ENCODE measurements at regions not wholly inside any gene's neighbourhood (a gene's known extent, or its start where the extent isn't known, plus 50 kb on each side); places are given as distances from the start of the nearest gene placed in this dataset.

DNA sequence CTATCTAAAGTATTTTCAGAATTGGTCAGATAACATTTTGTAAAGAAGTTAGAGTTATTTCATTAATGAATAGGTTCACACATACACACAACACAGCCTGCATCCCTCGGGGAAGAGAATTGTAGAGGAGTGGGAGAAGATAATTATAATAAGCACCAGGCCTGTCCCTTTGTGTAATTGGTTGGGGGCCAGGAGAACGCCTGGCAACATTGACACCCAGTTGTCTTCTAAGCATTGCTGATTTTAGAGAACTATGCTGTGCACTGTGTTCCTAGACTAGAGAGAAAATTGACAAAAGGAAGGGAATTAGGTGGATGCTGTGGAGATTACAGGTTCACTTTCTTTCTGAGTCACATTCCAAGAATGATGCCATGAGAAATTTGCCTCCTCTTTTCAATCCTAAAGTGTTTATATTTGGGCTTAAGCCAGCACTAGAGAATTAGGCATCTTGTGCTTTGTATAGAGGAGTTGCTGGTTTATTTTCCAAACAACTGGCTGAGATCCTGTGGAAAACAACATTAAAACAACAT is 247.6 kb downstream of the COX7C start:
- no peak overlapping the region for H3K9ac ChIP-seq (ENCODE audit: low read depth in 1 of 2, low read length in 2 of 2)
- H3K9me3 ChIP-seq (ENCODE audit: control insufficient read depth in 1 of 2, low read length in 2 of 2) = no peaks in the 10 kb centered on the region
- no peak overlapping the region for H3K27ac ChIP-seq (ENCODE audit: low read depth, low read length)
- no peaks in the 10 kb centered on the region for H3K4me1 ChIP-seq (ENCODE audit: control insufficient read depth in 1 of 2, insufficient read depth in 2 of 2, low read length in 2 of 2)
- no peaks in the 10 kb centered on the region for H3K36me3 ChIP-seq (ENCODE audit: control insufficient read depth in 1 of 2, insufficient read depth in 2 of 2, low read length in 2 of 2)
- no peaks in the 10 kb centered on the region for H3K27me3 ChIP-seq (ENCODE audit: control insufficient read depth in 1 of 2, insufficient read depth in 2 of 2, low read length in 2 of 2)
- H3K4me3 ChIP-seq (ENCODE audit: low read depth in 1 of 2, low read length in 2 of 2) = no peak overlapping the region

DNA sequence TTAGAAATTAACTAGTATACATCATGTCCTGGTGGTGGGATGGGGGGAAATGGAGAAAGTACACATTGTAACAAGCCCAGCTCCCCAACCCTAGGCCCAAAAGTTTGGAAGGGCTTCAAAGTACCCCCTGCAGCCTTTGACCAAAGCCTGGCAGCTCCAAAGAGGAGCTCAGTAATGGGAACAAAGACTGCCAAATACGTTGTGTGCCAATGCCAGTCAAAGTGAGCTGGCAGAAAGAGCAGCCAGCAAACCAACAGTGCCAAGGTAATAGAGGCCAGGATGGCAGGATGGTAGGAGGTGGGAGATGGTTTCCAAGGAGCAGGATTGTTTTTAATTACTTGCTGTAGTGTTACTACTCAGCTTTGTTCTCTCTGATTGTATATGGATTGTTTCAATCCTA is 248.3 kb downstream of the COX7C start:
- Histone ChIP-seq H3K9me3 (ENCODE audit: control insufficient read depth in 1 of 2, low read length in 2 of 2) (no peaks in the 10 kb centered on the region), H3K27me3 (ENCODE audit: control insufficient read depth in 1 of 2, insufficient read depth in 2 of 2, low read length in 2 of 2) (no peaks in the 10 kb centered on the region), H3K9ac (ENCODE audit: low read depth in 1 of 2, low read length in 2 of 2) (no peak overlapping the region), H3K4me1 (ENCODE audit: control insufficient read depth in 1 of 2, insufficient read depth in 2 of 2, low read length in 2 of 2) (no peaks in the 10 kb centered on the region), H3K27ac (ENCODE audit: low read depth, low read length) (no peak overlapping the region), H3K4me3 (ENCODE audit: low read depth in 1 of 2, low read length in 2 of 2) (no peak overlapping the region), H3K36me3 (ENCODE audit: control insufficient read depth in 1 of 2, insufficient read depth in 2 of 2, low read length in 2 of 2) (no peaks in the 10 kb centered on the region)

DNA sequence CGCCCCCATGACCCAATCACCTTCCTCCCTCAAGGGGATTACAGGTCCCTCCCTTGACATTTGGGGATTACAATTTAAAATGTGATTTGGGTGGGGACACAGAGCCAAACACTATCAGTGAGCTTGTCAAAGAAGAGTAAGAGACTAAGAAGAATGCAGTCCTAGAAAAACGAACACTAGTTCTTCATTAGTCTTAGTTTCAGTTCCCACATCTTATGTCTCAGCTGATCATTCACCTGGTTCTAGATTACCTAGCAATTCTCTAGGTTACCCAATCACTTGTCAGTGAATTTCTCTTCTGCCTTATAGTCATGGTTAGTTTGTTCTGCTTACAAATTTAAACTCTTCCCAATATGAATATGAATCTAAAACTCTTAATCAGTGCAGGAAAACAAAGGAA is 251.5 kb downstream of the COX7C start:
- Histone ChIP-seq H3K4me1 (ENCODE audit: control insufficient read depth in 1 of 2, insufficient read depth in 2 of 2, low read length in 2 of 2) (no peaks in the 10 kb centered on the region), H3K9ac (ENCODE audit: low read depth in 1 of 2, low read length in 2 of 2) (no peak overlapping the region), H3K36me3 (ENCODE audit: control insufficient read depth in 1 of 2, insufficient read depth in 2 of 2, low read length in 2 of 2) (no peaks in the 10 kb centered on the region), H3K9me3 (ENCODE audit: control insufficient read depth in 1 of 2, low read length in 2 of 2) (no peaks in the 10 kb centered on the region), H3K27ac (ENCODE audit: low read depth, low read length) (no peak overlapping the region), H3K4me3 (ENCODE audit: low read depth in 1 of 2, low read length in 2 of 2) (no peak overlapping the region), H3K27me3 (ENCODE audit: control insufficient read depth in 1 of 2, insufficient read depth in 2 of 2, low read length in 2 of 2) (no peaks in the 10 kb centered on the region)

DNA sequence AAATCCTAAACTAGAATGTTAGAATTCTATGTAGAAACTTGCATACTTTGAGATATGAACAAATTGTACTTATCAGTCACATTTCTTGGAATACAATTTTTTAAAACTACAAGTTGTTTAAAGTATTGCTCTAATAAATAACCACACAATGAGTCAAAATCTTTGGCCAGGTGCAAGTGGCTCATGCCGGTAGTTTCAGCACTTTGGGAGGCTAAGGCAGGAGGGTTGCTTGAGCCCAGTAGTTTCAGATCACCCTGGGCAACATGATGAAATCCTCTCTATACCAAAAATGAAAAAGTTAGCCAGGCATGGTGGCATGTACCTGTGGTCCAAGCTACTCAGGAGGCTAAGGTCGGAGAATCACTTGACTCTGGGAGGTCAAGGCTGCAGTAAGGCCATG is 257.8 kb downstream of the COX7C start:
- no peaks in the 10 kb centered on the region for H3K27me3 ChIP-seq (ENCODE audit: control insufficient read depth in 1 of 2, insufficient read depth in 2 of 2, low read length in 2 of 2)
- no peak overlapping the region for H3K4me3 ChIP-seq (ENCODE audit: low read depth in 1 of 2, low read length in 2 of 2)
- H3K9me3 ChIP-seq (ENCODE audit: control insufficient read depth in 1 of 2, low read length in 2 of 2) = no peaks in the 10 kb centered on the region
- no peak overlapping the region for H3K9ac ChIP-seq (ENCODE audit: low read depth in 1 of 2, low read length in 2 of 2)
- no peaks in the 10 kb centered on the region for H3K36me3 ChIP-seq (ENCODE audit: control insufficient read depth in 1 of 2, insufficient read depth in 2 of 2, low read length in 2 of 2)
- H3K4me1 ChIP-seq (ENCODE audit: control insufficient read depth in 1 of 2, insufficient read depth in 2 of 2, low read length in 2 of 2) = no peaks in the 10 kb centered on the region
- H3K27ac ChIP-seq (ENCODE audit: low read depth, low read length) = no peak overlapping the region

DNA sequence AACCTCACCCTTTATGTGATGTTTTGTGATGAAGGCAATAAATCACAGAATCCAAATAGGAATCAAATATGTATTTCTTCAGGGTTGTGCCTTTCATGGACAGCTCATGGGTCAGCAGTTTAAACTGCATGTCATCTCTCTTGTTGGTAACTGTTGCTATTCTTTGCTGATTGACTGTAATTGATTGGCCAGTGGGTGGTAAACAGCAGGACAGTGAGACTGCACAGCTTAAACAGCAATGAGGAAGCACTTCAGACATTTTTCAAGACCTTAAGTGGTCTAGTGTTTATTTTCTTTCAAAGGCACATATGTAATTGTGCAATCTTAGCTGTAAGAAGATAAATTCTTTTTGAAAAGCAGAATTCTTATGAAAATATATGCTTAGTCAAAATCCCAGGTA is 260.5 kb downstream of the COX7C start:
- no peak overlapping the region for H3K9ac ChIP-seq (ENCODE audit: low read depth in 1 of 2, low read length in 2 of 2)
- no peak overlapping the region for H3K27ac ChIP-seq (ENCODE audit: low read depth, low read length)
- no peaks in the 10 kb centered on the region for H3K4me1 ChIP-seq (ENCODE audit: control insufficient read depth in 1 of 2, insufficient read depth in 2 of 2, low read length in 2 of 2)
- H3K9me3 ChIP-seq (ENCODE audit: control insufficient read depth in 1 of 2, low read length in 2 of 2) = no peaks in the 10 kb centered on the region
- no peak overlapping the region for H3K4me3 ChIP-seq (ENCODE audit: low read depth in 1 of 2, low read length in 2 of 2)
- no peaks in the 10 kb centered on the region for H3K36me3 ChIP-seq (ENCODE audit: control insufficient read depth in 1 of 2, insufficient read depth in 2 of 2, low read length in 2 of 2)
- no peaks in the 10 kb centered on the region for H3K27me3 ChIP-seq (ENCODE audit: control insufficient read depth in 1 of 2, insufficient read depth in 2 of 2, low read length in 2 of 2)

DNA sequence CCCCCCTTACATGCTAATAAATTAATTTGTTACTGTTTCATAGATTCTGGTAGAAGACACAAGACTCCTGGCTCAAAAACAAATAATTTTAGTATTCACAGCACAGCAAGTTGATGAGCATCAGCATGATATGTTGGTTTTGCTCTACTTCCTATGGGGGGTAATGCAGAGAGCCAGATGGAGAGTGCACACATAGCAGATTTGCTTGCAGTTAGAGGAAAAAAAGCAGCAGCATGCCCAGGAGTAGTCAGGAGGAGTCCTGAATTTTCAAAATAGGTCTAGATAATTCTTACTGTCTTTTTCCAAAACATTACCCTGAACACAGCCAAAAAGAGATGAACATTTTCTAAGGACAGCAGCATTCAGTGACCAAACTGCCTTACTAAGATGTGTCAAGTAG is 261.3 kb downstream of the COX7C start:
- Histone ChIP-seq H3K36me3 (ENCODE audit: control insufficient read depth in 1 of 2, insufficient read depth in 2 of 2, low read length in 2 of 2) (no peaks in the 10 kb centered on the region), H3K9ac (ENCODE audit: low read depth in 1 of 2, low read length in 2 of 2) (no peak overlapping the region), H3K27ac (ENCODE audit: low read depth, low read length) (no peak overlapping the region), H3K9me3 (ENCODE audit: control insufficient read depth in 1 of 2, low read length in 2 of 2) (no peaks in the 10 kb centered on the region), H3K4me3 (ENCODE audit: low read depth in 1 of 2, low read length in 2 of 2) (no peak overlapping the region), H3K27me3 (ENCODE audit: control insufficient read depth in 1 of 2, insufficient read depth in 2 of 2, low read length in 2 of 2) (no peaks in the 10 kb centered on the region), H3K4me1 (ENCODE audit: control insufficient read depth in 1 of 2, insufficient read depth in 2 of 2, low read length in 2 of 2) (no peaks in the 10 kb centered on the region)

DNA sequence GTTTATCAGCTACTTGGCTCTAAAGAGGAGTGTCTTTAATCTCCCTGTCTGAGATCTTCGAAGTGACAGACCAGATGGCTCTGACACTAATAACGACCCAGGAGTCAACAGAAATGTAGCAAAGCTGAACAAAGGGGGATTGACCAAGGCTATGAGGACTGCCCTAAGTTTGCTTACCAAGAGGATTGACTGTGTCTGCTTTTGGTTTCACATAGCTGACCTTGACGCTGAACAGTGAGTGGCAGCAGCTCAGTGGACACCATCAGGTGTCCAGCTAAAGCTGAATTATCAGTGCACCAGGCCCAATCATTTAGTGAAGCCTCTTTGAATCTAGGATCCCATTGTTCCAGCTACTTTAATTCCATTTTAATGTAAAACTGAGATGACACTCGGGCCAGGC is 262.6 kb downstream of the COX7C start:
- no peaks in the 10 kb centered on the region for H3K27me3 ChIP-seq (ENCODE audit: control insufficient read depth in 1 of 2, insufficient read depth in 2 of 2, low read length in 2 of 2)
- no peaks in the 10 kb centered on the region for H3K4me1 ChIP-seq (ENCODE audit: control insufficient read depth in 1 of 2, insufficient read depth in 2 of 2, low read length in 2 of 2)
- H3K27ac ChIP-seq (ENCODE audit: low read depth, low read length) = no peak overlapping the region
- H3K9ac ChIP-seq (ENCODE audit: low read depth in 1 of 2, low read length in 2 of 2) = no peak overlapping the region
- no peaks in the 10 kb centered on the region for H3K36me3 ChIP-seq (ENCODE audit: control insufficient read depth in 1 of 2, insufficient read depth in 2 of 2, low read length in 2 of 2)
- no peak overlapping the region for H3K4me3 ChIP-seq (ENCODE audit: low read depth in 1 of 2, low read length in 2 of 2)
- no peaks in the 10 kb centered on the region for H3K9me3 ChIP-seq (ENCODE audit: control insufficient read depth in 1 of 2, low read length in 2 of 2)

DNA sequence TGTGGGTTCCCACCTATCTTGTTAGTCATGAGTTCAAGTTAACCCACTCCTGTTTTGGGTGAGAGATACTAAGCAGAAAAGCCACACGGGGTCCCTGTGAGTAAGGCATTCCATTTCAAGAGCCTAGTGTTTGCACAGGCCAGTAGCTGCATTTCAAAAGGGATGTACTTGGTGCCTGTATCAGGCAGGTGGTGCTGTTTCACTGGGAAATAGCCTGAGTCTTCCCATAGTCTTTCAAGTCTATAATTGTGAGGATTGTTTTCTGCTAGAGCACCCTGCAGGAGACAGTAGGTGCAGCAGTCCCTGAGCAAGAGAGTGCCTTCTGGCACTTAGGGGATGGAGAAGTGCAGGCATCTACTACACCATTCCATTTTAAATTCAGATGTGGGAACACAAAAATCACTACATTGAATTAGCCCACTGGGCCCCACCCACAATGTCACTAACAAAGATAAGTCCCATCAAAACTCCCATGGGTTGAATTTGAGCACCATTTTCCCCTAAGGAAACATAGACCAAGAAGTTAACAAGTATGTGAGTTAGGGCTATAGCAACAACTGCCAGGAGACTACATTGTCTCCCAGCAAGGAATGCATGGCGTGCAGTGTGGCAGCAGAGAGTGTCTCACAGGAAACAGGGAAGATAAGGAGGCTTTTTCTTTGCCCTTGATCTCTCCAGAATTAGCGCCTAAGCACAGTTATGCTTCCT is 263.2 kb downstream of the COX7C start:
- H3K36me3 ChIP-seq (ENCODE audit: control insufficient read depth in 1 of 2, insufficient read depth in 2 of 2, low read length in 2 of 2) = no peaks in the 10 kb centered on the region
- H3K9ac ChIP-seq (ENCODE audit: low read depth in 1 of 2, low read length in 2 of 2) = no peak overlapping the region
- no peak overlapping the region for H3K4me3 ChIP-seq (ENCODE audit: low read depth in 1 of 2, low read length in 2 of 2)
- no peaks in the 10 kb centered on the region for H3K4me1 ChIP-seq (ENCODE audit: control insufficient read depth in 1 of 2, insufficient read depth in 2 of 2, low read length in 2 of 2)
- no peaks in the 10 kb centered on the region for H3K27me3 ChIP-seq (ENCODE audit: control insufficient read depth in 1 of 2, insufficient read depth in 2 of 2, low read length in 2 of 2)
- no peak overlapping the region for H3K27ac ChIP-seq (ENCODE audit: low read depth, low read length)
- H3K9me3 ChIP-seq (ENCODE audit: control insufficient read depth in 1 of 2, low read length in 2 of 2) = no peaks in the 10 kb centered on the region

DNA sequence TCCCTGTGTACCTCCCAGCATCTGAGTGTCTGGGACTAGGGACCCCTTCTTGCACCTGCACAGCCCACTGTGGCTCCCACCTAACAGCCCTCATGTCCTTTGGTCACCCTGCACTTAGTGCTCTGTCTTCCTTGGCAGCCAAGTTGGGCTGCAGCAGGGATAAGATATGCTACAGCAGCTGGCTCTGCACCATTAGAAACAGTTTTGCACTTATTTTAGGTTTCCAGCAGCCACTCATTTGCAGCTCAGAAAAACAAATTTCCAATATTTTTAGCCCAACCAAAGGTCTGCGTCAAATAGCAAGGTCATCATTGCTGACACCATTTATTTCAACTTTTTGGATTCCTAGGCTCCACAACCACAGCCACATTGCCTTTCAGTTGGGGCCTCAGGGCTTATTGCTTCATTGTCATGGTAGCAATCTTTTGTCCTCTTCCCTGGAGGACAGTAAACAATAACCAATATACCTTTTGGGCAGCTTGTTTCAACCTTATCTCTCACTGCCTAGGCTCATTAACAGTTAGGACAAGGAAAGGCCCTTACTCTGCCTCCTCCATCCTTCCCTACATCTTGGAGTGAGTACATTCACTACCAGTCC is 263.9 kb downstream of the COX7C start:
- no peaks in the 10 kb centered on the region for H3K27me3 ChIP-seq (ENCODE audit: control insufficient read depth in 1 of 2, insufficient read depth in 2 of 2, low read length in 2 of 2)
- H3K4me1 ChIP-seq (ENCODE audit: control insufficient read depth in 1 of 2, insufficient read depth in 2 of 2, low read length in 2 of 2) = no peaks in the 10 kb centered on the region
- H3K4me3 ChIP-seq (ENCODE audit: low read depth in 1 of 2, low read length in 2 of 2) = no peak overlapping the region
- no peak overlapping the region for H3K27ac ChIP-seq (ENCODE audit: low read depth, low read length)
- no peaks in the 10 kb centered on the region for H3K36me3 ChIP-seq (ENCODE audit: control insufficient read depth in 1 of 2, insufficient read depth in 2 of 2, low read length in 2 of 2)
- no peaks in the 10 kb centered on the region for H3K9me3 ChIP-seq (ENCODE audit: control insufficient read depth in 1 of 2, low read length in 2 of 2)
- no peak overlapping the region for H3K9ac ChIP-seq (ENCODE audit: low read depth in 1 of 2, low read length in 2 of 2)

DNA sequence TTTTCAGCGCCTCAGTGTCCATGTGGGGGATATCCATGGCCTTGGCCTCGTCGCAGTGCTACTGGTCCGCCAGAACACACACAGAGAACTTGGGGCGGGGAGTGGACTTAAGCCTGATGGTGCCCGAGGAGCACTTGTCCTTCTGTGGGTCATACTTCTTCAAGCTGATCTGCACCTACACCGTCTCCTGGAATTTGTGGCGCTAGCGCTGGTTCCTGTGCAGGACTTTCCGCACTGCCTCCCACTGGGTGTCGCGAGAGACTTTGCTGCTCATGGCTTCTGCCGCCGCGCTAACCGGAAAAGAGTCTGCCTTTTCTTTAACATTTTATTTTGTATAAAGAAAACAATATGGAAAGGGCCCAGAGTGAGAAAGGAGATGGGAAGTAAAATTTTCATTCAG is 266.9 kb downstream of the COX7C start:
- Histone ChIP-seq H3K4me3 (ENCODE audit: low read depth in 1 of 2, low read length in 2 of 2) (no peak overlapping the region), H3K9ac (ENCODE audit: low read depth in 1 of 2, low read length in 2 of 2) (no peak overlapping the region), H3K4me1 (ENCODE audit: control insufficient read depth in 1 of 2, insufficient read depth in 2 of 2, low read length in 2 of 2) (no peaks in the 10 kb centered on the region), H3K27me3 (ENCODE audit: control insufficient read depth in 1 of 2, insufficient read depth in 2 of 2, low read length in 2 of 2) (no peaks in the 10 kb centered on the region), H3K36me3 (ENCODE audit: control insufficient read depth in 1 of 2, insufficient read depth in 2 of 2, low read length in 2 of 2) (no peaks in the 10 kb centered on the region), H3K9me3 (ENCODE audit: control insufficient read depth in 1 of 2, low read length in 2 of 2) (no peaks in the 10 kb centered on the region), H3K27ac (ENCODE audit: low read depth, low read length) (no peak overlapping the region)

Data from duodenal mucosa (tissue), 2 donors.